HG02938 (cell line): ENCODE measurements at regions not wholly inside any gene's neighbourhood (a gene's known extent, or its start where the extent isn't known, plus 50 kb on each side); places are given as distances from the start of the nearest gene placed in this dataset.

ENCODE experiments used
- ATAC-seq: cut with Tn5 transposase; IDR thresholded peaks from one replicate; pipeline ENCODE4 v1.9.1; 2021; ENCODE audit warnings: mild to moderate bottlenecking, moderate library complexity; ENCODE audit not compliant: unreplicated experiment

- ATAC-seq = no peak
These were observed 579.2 kb downstream of the BCL11B start for GRCh38 chr14:98692832-98693231.

- no peak for ATAC-seq
These were observed 577.5 kb downstream of the BCL11B start for GRCh38 chr14:98694541-98694940.

- no peak for ATAC-seq
These were observed 576.2 kb downstream of the BCL11B start for GRCh38 chr14:98695809-98696208.

GRCh38 chr14:98698341-98698740 lies 573.7 kb downstream of the BCL11B start:
- ATAC-seq = no peak

- no peak for ATAC-seq
These were observed 571.2 kb downstream of the BCL11B start for GRCh38 chr14:98700748-98701147.

- no peak for ATAC-seq
These were observed 570.6 kb downstream of the BCL11B start for GRCh38 chr14:98701377-98701776.

- no peak for ATAC-seq
These were observed 567.6 kb downstream of the BCL11B start for GRCh38 chr14:98704441-98704840.

- ATAC-seq = no peak
These were observed 566.1 kb downstream of the BCL11B start for GRCh38 chr14:98705871-98706300.

- no peak for ATAC-seq
These were observed 564.5 kb downstream of the BCL11B start for GRCh38 chr14:98707522-98707921.

- no peak for ATAC-seq
These were observed 563.4 kb downstream of the BCL11B start for GRCh38 chr14:98708555-98708954.

GRCh38 chr14:98711453-98711852 lies 560.5 kb downstream of the BCL11B start:
- no peak for ATAC-seq

GRCh38 chr14:98714626-98715425 lies 557.2 kb downstream of the BCL11B start:
- ATAC-seq = no peak

GRCh38 chr14:98716133-98716532 lies 555.9 kb downstream of the BCL11B start:
- ATAC-seq = no peak

- ATAC-seq = no peak
These were observed 550.9 kb downstream of the BCL11B start for GRCh38 chr14:98721061-98721460.

- ATAC-seq = no peak
These were observed 547.3 kb downstream of the BCL11B start for GRCh38 chr14:98724734-98725133.

GRCh38 chr14:98725191-98725590 lies 546.8 kb downstream of the BCL11B start:
- no peak for ATAC-seq

- no peak for ATAC-seq
These were observed 546.3 kb downstream of the BCL11B start for GRCh38 chr14:98725676-98726075.

- ATAC-seq = no peak
These were observed 545.2 kb downstream of the BCL11B start for GRCh38 chr14:98726585-98727405.

GRCh38 chr14:98728024-98728423 lies 544.0 kb downstream of the BCL11B start:
- no peak for ATAC-seq

- ATAC-seq = no peak
These were observed 543.2 kb downstream of the BCL11B start for GRCh38 chr14:98728836-98729235.

- ATAC-seq = no peak
These were observed 540.7 kb downstream of the BCL11B start for GRCh38 chr14:98731286-98731685.

GRCh38 chr14:98731701-98732100 lies 540.3 kb downstream of the BCL11B start:
- ATAC-seq = no peak
